HCEC 1CT (cell line): ENCODE measurements at regions not wholly inside any gene's neighbourhood (a gene's known extent, or its start where the extent isn't known, plus 50 kb on each side); places are given as distances from the start of the nearest gene placed in this dataset.
"Not testable (repeated sequence)": the region's sequence is repeated elsewhere in the genome, so short reads cannot be mapped to it uniquely, and the experiment has no call there.

ENCODE experiments used
- DNase-seq: peaks from one replicate; pipeline ENCODE4 v3.0.0-alpha.2; 2017

DNA sequence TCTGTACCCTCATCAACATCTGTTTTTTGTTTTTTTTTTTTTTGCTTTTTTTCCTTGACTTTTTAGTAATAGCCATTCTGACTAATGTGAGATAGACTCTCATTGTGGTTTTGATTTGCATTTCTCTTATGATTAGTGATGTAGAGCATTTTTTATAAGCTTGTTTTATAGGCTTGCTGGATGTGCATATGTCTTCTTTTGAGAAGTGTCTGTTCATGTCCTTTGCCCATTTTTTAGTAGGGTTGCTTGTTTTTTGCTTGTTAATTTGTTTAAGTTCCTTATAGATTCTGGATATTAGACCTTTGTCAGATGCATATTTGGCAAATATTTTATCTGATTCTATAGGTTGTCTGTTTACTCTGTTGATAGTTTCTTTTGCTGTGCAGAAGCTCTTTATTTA is 53.5 kb upstream of the FAR1 start:
- not testable (repeated sequence) for DNase-seq

DNA sequence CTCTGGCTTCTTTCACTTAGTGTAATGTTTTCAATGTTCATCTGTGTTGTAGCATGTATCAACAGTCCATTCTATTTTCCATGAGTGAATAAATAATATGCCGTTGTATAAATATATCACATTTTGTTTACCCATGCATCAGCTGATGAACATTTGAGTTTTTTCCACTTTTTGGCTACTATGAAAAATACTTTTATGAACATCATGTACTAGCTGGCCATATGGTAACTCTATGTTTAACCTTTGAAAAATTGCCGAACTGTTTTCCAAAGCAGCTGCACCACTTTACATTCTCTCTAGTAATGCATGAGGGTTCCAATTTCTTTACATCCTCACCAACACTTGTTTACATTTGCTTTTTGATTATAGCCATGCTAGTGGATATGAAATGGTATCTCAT is 59.8 kb upstream of the FAR1 start:
- DNase-seq, result no peak

DNA sequence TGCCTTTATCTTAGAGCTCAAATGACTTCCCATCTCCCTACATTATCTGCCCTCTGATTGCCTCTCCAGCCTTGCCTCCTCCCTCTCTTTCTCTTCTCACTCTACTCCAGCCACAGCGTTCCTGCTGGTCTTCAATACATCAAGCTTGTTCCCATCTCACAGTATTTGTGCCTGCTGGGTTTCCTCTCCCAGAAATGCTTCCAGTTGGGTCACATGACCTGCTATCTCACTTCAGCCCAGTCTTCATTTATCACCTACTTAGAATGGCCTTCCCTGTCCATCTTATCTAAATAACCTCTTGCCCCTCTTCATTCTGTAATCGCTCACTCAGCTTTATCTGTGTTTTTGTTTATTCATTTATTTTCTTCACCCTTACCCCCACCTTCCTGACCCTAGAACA is 61.8 kb upstream of the FAR1 start:
- DNase-seq, result no peak

DNA sequence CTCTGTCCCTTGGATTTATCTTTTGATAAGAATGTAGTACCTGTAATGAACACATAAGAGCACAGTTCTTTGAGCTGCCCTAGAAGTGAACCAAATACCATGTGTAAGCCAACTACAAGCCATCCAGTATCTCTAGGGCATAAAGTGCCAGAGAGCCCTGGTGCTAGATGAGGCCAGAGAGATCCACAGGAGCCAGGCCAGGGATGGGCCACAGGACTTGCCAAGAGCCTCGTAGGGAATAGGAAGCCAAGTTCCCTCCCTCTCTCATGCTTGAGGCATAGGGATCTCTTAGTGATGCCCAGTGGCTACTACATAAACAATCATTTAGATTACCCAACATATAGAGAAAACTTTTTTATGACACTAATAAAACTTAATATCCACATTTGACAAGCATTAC is 64.8 kb upstream of the FAR1 start:
- DNase-seq, result no peak

DNA sequence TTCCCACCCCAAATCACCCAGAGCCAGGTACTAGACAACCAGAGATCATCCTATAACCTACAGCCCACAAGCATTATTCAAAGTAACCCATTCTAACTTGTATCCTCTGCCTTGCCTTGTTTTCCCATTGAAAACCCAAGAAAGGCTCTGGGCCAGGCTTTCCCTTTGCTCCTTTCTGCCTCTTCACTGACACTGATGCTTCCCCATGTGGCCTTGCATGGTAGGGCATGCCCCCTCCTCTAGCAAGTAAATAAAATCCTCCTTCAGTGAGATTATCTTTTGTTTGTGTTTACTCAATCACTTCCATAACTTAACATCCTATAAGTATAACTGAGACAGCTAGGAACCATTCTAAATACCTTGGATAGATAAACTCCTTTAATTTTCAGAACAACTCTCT is 65.6 kb upstream of the FAR1 start:
- DNase-seq, result no peak

DNA sequence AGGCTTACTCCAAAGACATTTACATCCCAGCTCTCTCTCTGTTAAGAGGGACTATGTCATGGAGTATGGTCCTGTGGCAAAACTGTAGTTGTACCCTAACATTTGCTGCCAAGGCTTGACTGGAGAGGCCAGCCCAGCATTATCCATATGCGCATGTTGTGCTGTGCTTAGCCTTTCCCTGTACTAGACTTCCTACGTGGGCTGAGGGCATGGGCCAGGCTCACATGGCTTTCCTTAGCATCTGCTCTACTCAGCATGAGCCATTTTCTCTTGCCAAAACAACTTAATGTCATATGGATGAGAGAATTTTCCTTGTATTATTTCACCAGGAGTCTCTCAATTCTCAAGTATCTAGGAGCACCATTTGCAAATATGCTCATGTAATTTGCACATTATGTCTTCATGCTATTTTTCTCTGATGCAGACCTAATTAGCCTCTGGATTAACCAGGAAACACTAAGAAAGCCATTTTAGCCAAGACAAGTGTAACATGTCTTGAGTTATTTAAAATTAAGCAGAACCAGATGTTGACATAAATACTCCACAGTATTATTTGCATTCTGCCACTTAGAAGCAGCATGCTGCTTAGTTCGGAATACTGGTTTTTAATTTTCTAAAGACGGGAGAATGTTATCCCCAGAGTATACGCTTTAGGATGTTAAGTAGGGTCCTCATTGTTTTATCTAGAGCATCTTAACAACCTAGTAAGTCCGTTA is 71.7 kb upstream of the FAR1 start:
- DNase-seq, result no peak

DNA sequence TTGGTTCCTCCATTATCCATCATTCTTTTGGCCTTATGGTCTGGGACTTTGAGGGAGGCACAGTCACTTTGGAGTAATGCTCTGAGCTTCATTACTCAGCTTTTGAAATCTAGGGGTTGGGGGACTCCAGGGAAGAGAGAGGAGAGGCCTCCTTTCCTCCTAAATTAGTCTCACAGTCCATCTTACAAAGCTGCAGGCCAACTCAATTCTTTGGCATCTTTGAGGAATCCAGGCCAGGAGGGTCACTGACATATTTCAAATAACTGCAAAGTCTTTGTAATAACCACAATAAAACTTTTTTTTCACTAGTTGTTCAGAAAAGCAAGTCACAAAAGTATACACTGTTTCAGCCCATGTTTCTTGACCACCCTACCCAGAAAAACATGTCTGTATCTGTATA is 73.3 kb upstream of the FAR1 start:
- DNase-seq, result peak; percentile 38

DNA sequence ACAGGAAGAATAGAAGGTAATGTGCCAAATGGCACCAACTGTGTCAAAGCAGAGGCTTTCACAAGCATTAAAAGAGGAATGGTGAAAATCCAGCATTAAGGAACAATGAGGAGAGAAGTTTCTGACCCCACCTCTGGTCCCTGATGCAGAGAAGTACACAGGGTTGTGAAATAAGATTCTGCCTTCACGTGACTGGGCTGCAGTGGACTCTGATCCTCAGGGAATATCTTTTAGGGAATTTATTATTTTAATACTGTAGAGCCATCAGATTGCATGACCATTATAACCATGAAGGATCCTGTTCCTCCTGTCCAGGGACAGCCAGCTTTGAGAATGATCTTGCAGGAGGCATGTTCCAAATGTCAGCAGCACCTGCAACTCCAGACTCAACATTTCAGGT is 74.4 kb upstream of the FAR1 start:
- DNase-seq, result no peak

DNA sequence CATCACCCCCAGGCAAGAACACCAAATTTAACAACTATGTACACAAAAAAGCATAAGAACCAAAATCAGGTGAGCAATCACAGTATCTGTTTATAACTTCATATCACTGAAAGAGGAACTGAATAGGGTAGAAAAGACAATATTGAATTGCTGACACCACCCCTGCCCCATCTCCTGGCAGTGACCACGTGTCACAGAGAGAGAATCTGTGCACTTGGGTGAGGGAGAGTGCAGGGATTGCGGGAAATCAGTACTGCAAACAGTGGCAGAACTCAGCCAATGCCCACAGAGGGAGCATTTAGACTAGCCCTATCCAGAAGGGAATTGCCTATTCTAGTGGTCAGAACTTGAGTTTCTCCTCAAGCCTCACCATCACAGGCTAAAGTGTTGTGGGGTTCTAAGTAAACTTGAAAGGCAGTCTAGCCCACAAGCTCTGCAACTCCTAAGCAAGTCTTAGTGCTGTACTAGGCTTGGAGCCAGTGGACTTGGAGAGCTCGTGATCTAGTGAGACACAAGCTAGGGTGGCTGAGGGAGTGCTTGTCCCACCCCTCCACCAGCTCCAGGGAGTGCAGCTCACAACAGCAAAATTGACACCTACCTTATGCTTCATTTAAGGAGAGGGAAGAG is 82.8 kb upstream of the PTH start:
- DNase-seq, result no peak

DNA sequence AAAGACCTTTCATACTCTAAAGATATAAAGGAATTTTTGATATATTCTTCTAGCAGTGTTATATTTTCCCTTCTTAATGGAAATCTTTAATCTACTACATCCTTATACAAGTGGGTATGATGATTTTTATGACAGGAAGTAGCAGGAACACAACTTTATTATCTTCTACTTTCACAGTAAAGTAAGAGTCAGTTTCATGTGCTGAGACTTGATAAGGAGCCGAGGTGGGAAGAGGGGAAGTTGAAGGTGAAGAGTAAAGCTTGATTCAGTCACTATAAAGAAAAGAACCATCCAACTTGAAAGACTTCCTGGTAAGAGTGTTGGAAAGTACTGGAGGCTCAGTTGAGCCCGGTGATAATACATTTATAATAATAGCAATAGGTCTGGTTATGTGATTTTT is 82.1 kb upstream of the PTH start:
- no peak for DNase-seq

DNA sequence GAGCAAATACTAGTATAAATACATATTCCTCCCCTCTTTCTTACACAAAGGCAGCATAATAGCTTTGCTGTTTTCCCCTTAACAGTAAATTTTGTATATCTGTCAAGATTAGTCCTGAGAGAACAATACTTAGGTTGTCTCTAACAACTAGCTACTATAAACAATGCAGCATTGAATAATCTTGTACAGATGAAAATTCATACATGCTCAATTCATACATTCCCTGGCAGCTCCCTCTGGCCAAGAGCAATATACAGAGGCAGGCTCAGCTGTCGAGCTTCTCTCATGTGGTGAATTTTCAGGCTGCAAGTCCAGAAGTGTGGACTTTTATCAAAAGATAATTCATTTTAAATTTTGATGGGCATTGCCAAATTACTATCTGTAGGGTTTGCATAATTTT is 81.2 kb upstream of the PTH start:
- DNase-seq, result no peak

DNA sequence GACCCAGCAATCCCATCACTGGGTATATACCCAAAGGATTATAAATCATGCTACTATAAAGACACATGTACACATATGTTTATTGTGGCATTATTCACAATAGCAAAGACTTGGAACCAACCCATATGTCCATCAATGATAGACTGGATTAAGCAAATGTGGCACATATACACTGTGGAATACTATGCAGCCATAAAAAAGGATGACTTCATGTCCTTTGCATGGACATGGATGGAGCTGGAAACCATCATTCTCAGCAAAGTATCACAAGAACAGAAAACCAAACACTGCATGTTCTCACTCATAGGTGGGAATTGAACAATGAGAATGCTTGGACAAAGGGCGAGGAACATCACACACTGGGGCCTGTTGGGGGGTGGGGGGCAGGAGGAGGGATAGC is 79.6 kb upstream of the PTH start:
- not testable (repeated sequence) for DNase-seq

DNA sequence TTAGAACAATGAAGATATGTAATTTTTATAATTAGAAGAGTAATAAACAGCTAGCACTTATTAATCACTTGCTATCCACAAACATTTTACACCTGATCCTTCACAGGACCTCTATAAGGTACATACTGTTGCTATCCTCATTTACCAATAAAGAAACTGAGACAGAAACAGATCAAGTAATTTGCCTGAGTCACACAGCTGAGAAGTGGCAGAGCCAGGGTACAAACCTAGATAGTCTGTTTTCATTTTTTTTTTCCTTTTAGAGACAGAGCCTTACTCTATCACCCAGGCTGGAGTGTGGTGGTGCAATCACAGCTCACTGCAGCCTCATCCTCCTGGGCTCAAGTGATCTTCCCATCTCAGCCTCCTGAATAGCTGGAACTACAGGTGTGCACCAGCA is 71.8 kb upstream of the PTH start:
- no peak for DNase-seq

DNA sequence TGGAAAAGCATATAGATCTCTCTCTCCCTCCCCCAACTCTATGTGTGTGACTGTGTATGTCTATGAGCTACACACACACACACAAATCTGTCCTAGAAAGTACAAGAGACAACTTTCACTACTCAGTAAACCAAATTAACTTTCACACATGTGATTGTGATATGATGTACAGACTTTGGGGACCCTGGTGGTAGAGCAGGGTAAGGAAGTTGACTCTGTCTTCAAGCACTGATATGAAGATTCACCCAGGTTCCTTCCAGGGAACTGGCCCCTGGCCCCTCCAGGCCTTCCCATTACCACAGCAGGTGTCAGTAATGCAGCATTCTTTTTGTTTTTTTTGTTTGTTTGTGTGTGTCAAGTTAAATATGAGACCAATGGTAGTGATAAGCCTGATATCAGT is 66.1 kb upstream of the PTH start:
- DNase-seq, result no peak

DNA sequence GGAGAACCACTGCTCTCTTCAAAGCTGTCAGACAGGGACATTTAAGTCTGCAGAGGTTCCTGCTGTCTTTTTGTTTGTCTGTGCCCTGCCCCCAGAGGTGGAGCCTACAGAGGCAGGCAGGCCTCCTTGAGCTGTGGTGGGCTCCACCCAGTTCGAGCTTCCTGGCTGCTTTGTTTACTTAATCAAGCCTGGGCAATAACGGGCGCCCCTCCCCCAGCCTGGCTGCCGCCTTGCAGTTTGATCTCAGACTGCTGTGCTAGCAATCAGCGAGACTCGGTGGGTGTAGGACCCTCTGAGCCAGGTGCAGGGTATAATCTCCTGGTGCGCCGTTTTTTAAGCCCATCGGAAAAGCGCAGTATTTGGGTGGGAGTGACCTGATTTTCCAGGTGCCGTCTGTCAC is 64.5 kb upstream of the PTH start:
- not testable (repeated sequence) for DNase-seq

DNA sequence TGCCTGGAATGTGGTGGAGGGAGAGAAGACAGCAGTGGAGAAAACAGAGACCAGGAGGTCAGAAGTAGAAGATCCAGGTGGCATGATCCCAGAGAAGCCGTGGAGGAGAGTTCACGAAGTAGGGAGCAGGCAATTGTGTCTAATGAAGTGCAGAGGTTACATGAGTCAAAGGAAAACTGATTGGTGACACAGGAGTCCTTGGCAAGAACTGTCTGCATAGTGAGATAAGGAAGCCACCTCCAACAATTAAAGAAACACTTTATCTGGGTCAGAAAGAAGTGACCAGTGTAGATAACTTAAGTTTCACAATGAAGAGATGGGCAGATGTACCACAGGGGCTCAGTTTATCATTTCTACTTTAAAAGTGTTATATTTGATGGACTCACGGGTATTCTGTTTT is 57.0 kb upstream of the PTH start:
- DNase-seq, result no peak

DNA sequence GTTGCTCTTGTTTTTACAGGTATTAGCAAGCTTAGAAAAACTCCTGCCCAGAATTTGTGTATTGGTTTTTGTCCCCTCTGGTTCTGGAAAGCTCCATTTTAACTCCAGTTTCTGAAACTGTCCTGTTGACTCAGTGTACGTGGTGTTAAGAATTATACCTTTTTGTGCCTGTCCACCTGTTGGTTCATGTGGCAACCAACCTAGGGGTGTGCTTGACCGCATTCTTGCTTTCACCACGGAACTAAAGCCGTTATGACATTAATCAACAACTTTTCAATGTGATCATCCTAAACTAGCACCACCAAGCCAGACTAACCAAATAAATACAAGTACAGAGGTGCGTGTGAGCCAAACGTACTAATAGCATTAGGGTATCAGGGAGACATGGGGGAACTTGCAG is 56.0 kb upstream of the PTH start:
- DNase-seq, result no peak

DNA sequence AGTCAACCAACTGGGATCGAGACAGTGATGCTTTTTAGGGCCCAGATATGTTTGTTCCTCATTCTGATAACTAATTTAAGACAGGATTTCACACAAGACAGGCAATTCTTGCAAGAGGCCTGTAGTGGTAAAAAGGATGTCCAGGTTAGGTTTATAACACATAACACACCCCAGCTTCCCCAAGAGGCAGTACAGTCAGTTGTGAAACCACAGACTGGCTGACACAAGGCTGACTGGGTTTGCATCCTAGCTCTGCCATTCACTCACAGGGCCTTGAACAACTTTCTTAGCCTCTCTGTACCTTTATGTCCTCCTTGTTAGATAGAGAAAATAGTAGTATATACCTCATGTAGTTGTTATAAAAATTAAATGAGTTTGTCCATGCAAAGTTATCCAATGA is 55.0 kb upstream of the PTH start:
- no peak for DNase-seq

DNA sequence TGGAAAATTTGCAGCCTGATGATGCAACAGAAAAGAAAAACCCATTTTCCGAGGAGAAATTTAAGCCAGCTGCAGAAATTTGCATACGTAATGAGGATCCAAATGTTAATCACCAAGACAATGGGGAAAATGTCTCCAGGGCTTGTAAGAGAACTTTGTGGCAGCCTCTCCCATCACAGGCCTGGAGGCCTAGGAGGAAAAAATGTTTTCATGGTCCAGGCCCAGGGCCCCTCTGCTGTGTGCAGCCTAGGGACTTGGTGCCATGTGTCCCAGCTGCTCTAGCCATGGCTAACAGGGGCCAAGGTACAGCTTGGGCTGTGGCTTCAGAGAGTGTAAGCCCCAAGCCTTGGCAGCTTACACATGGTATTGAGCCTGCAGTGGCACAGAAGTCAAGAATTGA is 50.3 kb upstream of the PTH start:
- not testable (repeated sequence) for DNase-seq
